ENCODE measurements at regions not wholly inside any gene's neighbourhood (a gene's known extent, or its start where the extent isn't known, plus 50 kb on each side); places are given as distances from the start of the nearest gene placed in this dataset.

DNA sequence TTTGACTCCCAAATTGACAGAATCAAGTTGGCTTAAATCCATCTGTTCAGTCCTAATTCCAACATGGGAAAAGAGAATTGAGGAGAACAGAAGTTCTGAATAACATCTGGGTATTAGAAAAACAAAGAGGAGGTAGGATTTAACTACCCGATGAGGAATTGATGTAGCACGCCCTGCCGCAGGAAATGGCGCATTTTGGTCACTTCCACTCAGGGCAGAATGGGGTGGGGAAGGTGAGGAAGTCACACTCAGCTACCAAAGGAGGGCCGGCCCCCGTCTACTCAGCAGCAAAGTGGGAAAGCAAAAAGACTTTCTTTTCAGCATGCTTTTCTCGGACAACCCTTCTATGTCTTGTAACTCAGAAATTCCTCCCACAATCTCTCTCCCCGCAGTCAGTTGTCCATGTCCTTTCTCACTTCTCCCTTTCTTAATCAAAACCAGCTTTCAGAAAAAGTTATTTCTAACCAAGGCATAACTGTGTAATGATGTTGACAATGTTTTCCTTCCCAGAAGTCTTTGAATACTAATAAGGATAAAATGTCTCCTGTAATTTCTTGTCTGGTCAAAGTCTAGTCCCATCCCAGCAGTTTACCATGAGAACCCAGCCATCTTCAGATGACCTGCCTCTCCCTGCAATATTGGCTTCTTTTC lies 60.5 kb upstream of the SIPA1L2 start:
- Histone ChIP-seq H3K36me3 (ENCODE audit: control insufficient read depth, insufficient read depth, low read length) (no peaks in the 10 kb centered on the region), H3K27me3 (ENCODE audit: control insufficient read depth, insufficient read depth, low read length) (no peaks in the 10 kb centered on the region), H3K4me3 (ENCODE audit: low read depth, low read length) (no peak overlapping the region), H3K27ac (ENCODE audit: insufficient read depth, low read length, poor library complexity, severe bottlenecking) (no peak overlapping the region), H3K9me3 (ENCODE audit: control insufficient read depth in 2 of 2, low read length in 2 of 2) (no peaks in the 10 kb centered on the region), H3K4me1 (ENCODE audit: control insufficient read depth, insufficient read depth, low read length, poor library complexity, severe bottlenecking) (no peaks in the 10 kb centered on the region)
- DNase-seq (no peak), ATAC-seq (ENCODE audit: low read depth in 2 of 2) (no peak)
- H3K36me3 Mint-ChIP-seq = no peaks in the 10 kb centered on the region
- peaks cover 20% of the 10 kb centered on the region for H3K27me3 Mint-ChIP-seq
- no peaks in the 10 kb centered on the region for H3K4me1 Mint-ChIP-seq
- peaks cover 0 to 6% (median 0%) of the 10 kb centered on the region in 7 donors for H3K9me3 Mint-ChIP-seq
- no peak overlapping the region for H3K27ac Mint-ChIP-seq
- H3K4me3 Mint-ChIP-seq = no peak overlapping the region

DNA sequence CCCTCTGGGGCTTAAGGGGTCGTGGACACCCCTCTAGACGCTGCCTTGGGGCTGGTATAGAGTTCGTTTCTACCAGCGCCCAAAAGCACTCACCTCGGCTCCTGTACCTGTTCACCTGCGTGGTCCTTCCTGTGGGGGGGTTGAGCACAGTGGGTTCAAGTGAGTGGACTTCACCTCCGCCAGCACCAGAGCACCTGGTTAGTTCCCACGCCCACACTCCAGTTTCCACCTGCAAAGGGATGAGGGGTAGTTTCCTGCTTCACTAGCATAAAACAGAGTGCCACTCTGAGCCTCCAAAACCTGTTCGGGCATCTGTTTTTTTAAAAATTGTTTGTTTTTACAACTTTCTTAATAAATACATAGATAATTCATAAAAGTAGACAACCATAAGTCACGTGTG lies 64.5 kb upstream of the SIPA1L2 start:
- no peaks in the 10 kb centered on the region for H3K4me1 Mint-ChIP-seq
- H3K27ac Mint-ChIP-seq = no peak overlapping the region
- H3K27ac ChIP-seq (ENCODE audit: insufficient read depth, low read length, poor library complexity, severe bottlenecking) = no peak overlapping the region
- no peaks in the 10 kb centered on the region for H3K4me1 ChIP-seq (ENCODE audit: control insufficient read depth, insufficient read depth, low read length, poor library complexity, severe bottlenecking)
- no peaks in the 10 kb centered on the region for H3K36me3 Mint-ChIP-seq
- H3K9me3 ChIP-seq (ENCODE audit: control insufficient read depth in 2 of 2, low read length in 2 of 2) = no peaks in the 10 kb centered on the region
- no peak overlapping the region for H3K4me3 Mint-ChIP-seq
- H3K9me3 Mint-ChIP-seq = peaks cover 0 to 4% (median 0%) of the 10 kb centered on the region in 7 donors
- no peaks in the 10 kb centered on the region for H3K36me3 ChIP-seq (ENCODE audit: control insufficient read depth, insufficient read depth, low read length)
- H3K27me3 Mint-ChIP-seq = peaks cover 20% of the 10 kb centered on the region
- no peaks in the 10 kb centered on the region for H3K27me3 ChIP-seq (ENCODE audit: control insufficient read depth, insufficient read depth, low read length)
- DNase-seq (no peak), ATAC-seq (ENCODE audit: low read depth in 2 of 2) (no peak)
- no peak overlapping the region for H3K4me3 ChIP-seq (ENCODE audit: low read depth, low read length)

DNA sequence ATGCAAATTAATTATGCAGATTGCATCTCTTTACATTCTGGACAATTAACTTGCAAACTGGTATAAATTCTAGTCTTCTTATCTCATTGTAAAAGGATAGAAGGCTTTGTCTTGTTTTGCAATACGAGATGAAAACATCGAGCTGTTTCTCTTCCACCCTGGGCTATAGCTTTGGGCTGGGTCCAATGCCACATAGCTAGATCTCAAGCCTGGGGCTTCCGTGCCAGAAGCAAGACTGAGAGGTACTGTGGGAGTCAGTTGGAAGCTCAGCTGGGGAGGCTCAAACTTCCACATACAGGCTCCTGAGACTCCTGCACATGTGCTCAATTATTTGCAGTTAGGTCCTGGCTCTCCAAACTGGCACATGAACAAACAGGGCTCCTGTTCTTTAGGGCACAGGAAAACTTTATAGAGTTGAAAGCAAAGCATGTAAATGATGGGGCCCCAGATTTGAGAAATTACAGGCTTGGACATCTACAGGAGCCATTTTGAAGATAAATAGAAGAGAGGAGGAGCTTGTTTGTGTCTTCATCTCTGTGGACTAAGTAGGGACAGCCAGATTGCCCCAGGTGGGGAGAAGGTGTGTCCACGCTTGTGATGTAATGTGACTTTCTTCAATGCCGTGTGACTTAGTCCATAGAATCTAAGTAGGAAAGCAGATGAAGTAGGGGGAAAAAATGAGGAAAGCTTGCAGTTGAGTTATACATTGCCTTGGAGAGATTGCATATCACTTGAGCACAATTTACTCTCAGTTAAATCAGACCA lies 65.9 kb upstream of the SIPA1L2 start:
- DNase-seq (no peak), ATAC-seq (ENCODE audit: low read depth in 2 of 2) (no peak)
- H3K4me3 ChIP-seq (ENCODE audit: low read depth, low read length) = no peak overlapping the region
- H3K27me3 ChIP-seq (ENCODE audit: control insufficient read depth, insufficient read depth, low read length) = no peaks in the 10 kb centered on the region
- no peak overlapping the region for H3K27ac Mint-ChIP-seq
- peaks cover 0 to 4% (median 0%) of the 10 kb centered on the region in 7 donors for H3K9me3 Mint-ChIP-seq
- H3K4me1 ChIP-seq (ENCODE audit: control insufficient read depth, insufficient read depth, low read length, poor library complexity, severe bottlenecking) = no peaks in the 10 kb centered on the region
- no peaks in the 10 kb centered on the region for H3K36me3 ChIP-seq (ENCODE audit: control insufficient read depth, insufficient read depth, low read length)
- H3K27ac ChIP-seq (ENCODE audit: insufficient read depth, low read length, poor library complexity, severe bottlenecking) = no peak overlapping the region
- H3K36me3 Mint-ChIP-seq = no peaks in the 10 kb centered on the region
- no peaks in the 10 kb centered on the region for H3K9me3 ChIP-seq (ENCODE audit: control insufficient read depth in 2 of 2, low read length in 2 of 2)
- no peaks in the 10 kb centered on the region for H3K4me1 Mint-ChIP-seq
- no peak overlapping the region for H3K4me3 Mint-ChIP-seq
- peaks cover 14% of the 10 kb centered on the region for H3K27me3 Mint-ChIP-seq

- H3K36me3 ChIP-seq (ENCODE audit: control insufficient read depth, insufficient read depth, low read length) = no peaks in the 10 kb centered on the region
- Mint-ChIP-seq H3K27me3 (peaks cover 9% of the 10 kb centered on the region), H3K9me3 (peaks cover 0 to 4% (median 0%) of the 10 kb centered on the region in 7 donors), H3K36me3 (no peaks in the 10 kb centered on the region), H3K4me3 (no peak overlapping the region), H3K4me1 (no peaks in the 10 kb centered on the region), H3K27ac (no peak overlapping the region)
- no peak overlapping the region for H3K27ac ChIP-seq (ENCODE audit: insufficient read depth, low read length, poor library complexity, severe bottlenecking)
- ATAC-seq (ENCODE audit: low read depth in 2 of 2) = no peak
- H3K9me3 ChIP-seq (ENCODE audit: control insufficient read depth in 2 of 2, low read length in 2 of 2) = no peaks in the 10 kb centered on the region
- H3K27me3 ChIP-seq (ENCODE audit: control insufficient read depth, insufficient read depth, low read length) = no peaks in the 10 kb centered on the region
- no peak overlapping the region for H3K4me3 ChIP-seq (ENCODE audit: low read depth, low read length)
- DNase-seq = no peak
- no peaks in the 10 kb centered on the region for H3K4me1 ChIP-seq (ENCODE audit: control insufficient read depth, insufficient read depth, low read length, poor library complexity, severe bottlenecking)
These were observed 66.5 kb upstream of the SIPA1L2 start for GRCh38 chr1:232696466-232696865.

DNA sequence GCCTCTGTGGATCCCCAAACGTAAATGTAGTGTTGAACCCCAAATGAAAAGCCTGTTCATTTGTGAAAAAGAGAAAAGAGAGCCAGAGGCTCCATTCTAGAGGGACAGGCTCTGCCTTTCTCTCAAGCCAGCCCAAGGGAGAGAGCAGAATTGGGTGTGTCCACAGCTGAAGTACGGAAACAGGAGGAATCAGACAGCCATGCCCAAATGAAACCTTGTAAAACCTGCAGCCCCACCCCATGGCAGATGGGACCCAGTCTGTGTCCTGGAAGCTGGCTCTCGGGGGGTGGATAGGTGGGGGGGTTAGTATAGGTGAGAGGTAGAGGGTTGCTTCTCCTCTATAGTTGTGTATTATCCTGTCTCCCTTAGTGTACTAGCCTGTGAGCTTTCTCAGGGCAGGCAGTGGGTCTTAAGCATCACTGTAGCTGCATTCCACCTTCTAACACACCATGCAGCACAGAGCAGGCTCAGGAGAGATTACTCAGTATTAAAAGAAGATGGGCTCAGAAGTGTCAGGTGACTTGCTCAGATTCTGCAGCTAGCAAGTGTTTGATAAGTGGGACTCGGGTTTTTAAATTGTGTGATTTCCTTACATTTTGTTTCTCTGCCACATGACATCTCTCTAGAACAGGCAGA lies 67.4 kb upstream of the SIPA1L2 start:
- Histone ChIP-seq H3K27me3 (ENCODE audit: control insufficient read depth, insufficient read depth, low read length) (no peaks in the 10 kb centered on the region), H3K9me3 (ENCODE audit: control insufficient read depth in 2 of 2, low read length in 2 of 2) (no peaks in the 10 kb centered on the region), H3K27ac (ENCODE audit: insufficient read depth, low read length, poor library complexity, severe bottlenecking) (no peak overlapping the region), H3K4me1 (ENCODE audit: control insufficient read depth, insufficient read depth, low read length, poor library complexity, severe bottlenecking) (no peaks in the 10 kb centered on the region), H3K36me3 (ENCODE audit: control insufficient read depth, insufficient read depth, low read length) (no peaks in the 10 kb centered on the region), H3K4me3 (ENCODE audit: low read depth, low read length) (no peak overlapping the region)
- ATAC-seq (ENCODE audit: low read depth in 2 of 2) (no peak), DNase-seq (no peak)
- Mint-ChIP-seq H3K27ac (no peak overlapping the region), H3K27me3 (peaks cover 4% of the 10 kb centered on the region), H3K36me3 (no peaks in the 10 kb centered on the region), H3K9me3 (peaks cover 0 to 2% (median 0%) of the 10 kb centered on the region in 7 donors), H3K4me3 (no peak overlapping the region), H3K4me1 (no peaks in the 10 kb centered on the region)

DNA sequence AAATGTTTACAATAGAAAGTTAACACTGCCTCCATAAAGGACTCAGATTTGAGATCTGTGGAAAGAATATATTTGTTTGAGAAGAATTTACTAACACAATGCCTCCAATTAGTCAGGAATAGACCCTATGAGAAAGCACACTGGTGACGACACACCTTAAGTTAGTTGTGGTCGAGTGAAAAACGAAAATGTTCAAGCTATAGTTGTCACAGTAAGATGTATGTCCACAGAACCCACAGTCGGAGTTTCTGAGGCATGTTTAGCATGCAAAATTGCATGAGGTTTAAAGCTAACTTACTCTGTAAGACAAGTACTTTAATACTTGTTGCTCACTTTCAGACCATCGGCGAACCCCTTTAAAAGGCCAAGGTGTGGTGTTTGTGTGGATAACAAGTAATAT lies 69.9 kb upstream of the SIPA1L2 start:
- Histone ChIP-seq H3K27me3 (ENCODE audit: control insufficient read depth, insufficient read depth, low read length) (no peaks in the 10 kb centered on the region), H3K27ac (ENCODE audit: insufficient read depth, low read length, poor library complexity, severe bottlenecking) (no peak overlapping the region), H3K4me3 (ENCODE audit: low read depth, low read length) (no peak overlapping the region), H3K9me3 (ENCODE audit: control insufficient read depth in 2 of 2, low read length in 2 of 2) (no peaks in the 10 kb centered on the region), H3K4me1 (ENCODE audit: control insufficient read depth, insufficient read depth, low read length, poor library complexity, severe bottlenecking) (no peaks in the 10 kb centered on the region), H3K36me3 (ENCODE audit: control insufficient read depth, insufficient read depth, low read length) (no peaks in the 10 kb centered on the region)
- peaks cover 0 to 1% (median 0%) of the 10 kb centered on the region in 7 donors for H3K9me3 Mint-ChIP-seq
- H3K27me3 Mint-ChIP-seq = peaks cover 4% of the 10 kb centered on the region
- no peak for ATAC-seq (ENCODE audit: low read depth in 2 of 2)
- no peak overlapping the region for H3K27ac Mint-ChIP-seq
- H3K36me3 Mint-ChIP-seq = no peaks in the 10 kb centered on the region
- no peak for DNase-seq
- H3K4me1 Mint-ChIP-seq = no peaks in the 10 kb centered on the region
- H3K4me3 Mint-ChIP-seq = no peak overlapping the region

DNA sequence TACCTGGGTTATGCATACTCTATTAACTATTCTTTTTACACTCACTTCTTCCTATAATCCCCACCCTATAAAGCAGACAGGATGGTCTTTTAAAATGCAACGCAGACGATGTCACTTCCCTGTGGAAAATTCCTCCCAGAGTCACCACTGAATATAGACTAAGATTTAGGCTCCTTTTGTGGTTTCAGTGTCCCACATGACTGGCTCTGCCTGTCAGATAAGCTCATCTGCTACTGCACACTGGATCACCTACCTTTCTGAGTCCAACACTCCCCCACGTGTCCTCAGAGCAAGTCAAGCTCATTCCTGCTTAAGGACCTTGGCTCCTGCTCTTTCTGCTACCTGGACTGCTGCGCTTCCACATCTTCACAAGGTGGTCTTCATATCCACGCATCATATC lies 73.0 kb upstream of the SIPA1L2 start:
- no peak overlapping the region for H3K27ac ChIP-seq (ENCODE audit: insufficient read depth, low read length, poor library complexity, severe bottlenecking)
- no peaks in the 10 kb centered on the region for H3K4me1 Mint-ChIP-seq

More for the DNA sequence above, 73.0 kb upstream of the SIPA1L2 start:
- Mint-ChIP-seq H3K9me3 (peaks cover 0 to 1% (median 0%) of the 10 kb centered on the region in 7 donors), H3K36me3 (no peaks in the 10 kb centered on the region), H3K27me3 (peaks cover 4% of the 10 kb centered on the region), H3K27ac (no peak overlapping the region), H3K4me3 (no peak overlapping the region)
- H3K36me3 ChIP-seq (ENCODE audit: control insufficient read depth, insufficient read depth, low read length) = no peaks in the 10 kb centered on the region
- ATAC-seq (ENCODE audit: low read depth in 2 of 2) = no peak
- H3K27me3 ChIP-seq (ENCODE audit: control insufficient read depth, insufficient read depth, low read length) = no peaks in the 10 kb centered on the region
- no peak overlapping the region for H3K4me3 ChIP-seq (ENCODE audit: low read depth, low read length)
- H3K4me1 ChIP-seq (ENCODE audit: control insufficient read depth, insufficient read depth, low read length, poor library complexity, severe bottlenecking) = no peaks in the 10 kb centered on the region
- no peak for DNase-seq
- H3K9me3 ChIP-seq (ENCODE audit: control insufficient read depth in 2 of 2, low read length in 2 of 2) = no peaks in the 10 kb centered on the region

Data from CD4-positive, CD25-positive, alpha-beta regulatory T cell (primary cell).